NAMALWA (cell line): ENCODE measurements at regions not wholly inside any gene's neighbourhood (a gene's known extent, or its start where the extent isn't known, plus 50 kb on each side); places are given as distances from the start of the nearest gene placed in this dataset.
A peak's percentile ranks its signal among the peaks of the same experiment; 100 is the strongest.
"Not testable (repeated sequence)": the region's sequence is repeated elsewhere in the genome, so short reads cannot be mapped to it uniquely, and the experiment has no call there.

Experiments
- DNase-seq: peaks from one replicate; pipeline ENCODE4 v3.0.0-alpha.2; 2015; ENCODE audit warnings: low spot score

- DNase-seq: peak; percentile 11
Measured at GRCh38 chr3:174540116-174540908, 318.8 kb upstream of the NAALADL2 start.

GRCh38 chr3:174541708-174542315, 317.3 kb upstream of the NAALADL2 start:
- DNase-seq: no peak

DNA sequence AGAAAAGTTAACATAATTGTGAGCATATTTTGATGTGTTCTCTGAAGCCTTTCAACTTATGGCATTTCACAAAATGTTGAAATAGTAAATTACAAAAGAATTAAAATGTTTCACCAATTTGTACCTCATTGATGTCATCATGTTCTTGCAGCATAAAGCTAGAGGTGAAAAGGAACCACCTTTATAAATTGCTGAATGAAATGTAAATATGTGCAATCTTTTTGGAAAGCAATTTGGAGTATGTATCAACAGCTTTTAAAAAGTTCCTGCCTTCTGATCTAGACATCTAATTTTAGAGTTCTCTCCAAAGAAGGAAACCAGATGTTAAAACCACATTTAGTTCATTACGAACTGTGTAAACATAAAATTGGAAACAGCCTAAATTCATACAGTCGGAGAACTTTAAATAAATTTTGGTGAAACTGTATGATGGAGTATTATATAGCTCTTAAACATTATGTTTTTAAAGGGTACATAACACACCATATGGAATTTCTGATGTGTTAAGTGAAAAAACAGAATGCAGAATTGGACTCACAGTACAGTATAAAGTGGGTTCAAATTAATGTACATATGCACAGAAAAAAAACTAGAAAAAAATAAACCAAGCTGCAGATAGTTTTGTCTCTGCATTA, 311.2 kb upstream of the NAALADL2 start:
- no peak for DNase-seq

DNA sequence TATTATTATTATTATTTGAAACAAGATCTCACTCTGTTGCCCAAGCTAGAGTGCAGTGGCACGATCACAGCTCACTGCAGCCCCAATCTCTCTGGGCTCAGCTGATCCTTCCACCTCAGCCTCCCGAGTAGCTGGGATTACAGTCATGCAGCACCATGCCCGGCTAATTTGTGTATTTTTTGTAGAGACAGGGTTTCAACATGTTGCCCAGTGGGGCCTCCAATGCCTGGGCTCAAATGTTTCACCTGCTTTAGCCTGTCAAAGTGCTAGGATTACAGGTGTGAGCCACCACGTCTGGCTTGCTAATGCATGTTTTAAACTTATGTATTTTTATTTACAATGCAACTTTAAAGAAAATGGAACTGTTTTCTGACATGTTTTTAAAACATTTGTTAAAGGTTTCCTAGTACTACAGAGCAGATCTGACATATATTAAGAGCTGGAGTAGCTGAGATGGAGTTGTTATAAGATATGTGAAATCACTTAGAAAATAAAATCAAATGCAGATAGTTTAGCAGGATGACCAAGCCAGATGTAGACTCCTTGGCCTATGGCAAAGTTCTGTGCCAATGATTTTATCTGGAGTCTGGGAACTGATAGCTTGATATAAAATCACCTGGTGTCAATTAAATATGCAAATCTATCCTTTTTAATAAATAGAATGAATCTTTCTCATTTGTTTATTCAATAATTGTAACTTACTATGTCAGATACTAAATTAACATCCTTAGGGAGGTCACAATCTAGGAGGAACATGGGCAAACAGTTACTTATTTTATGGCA, 310.1 kb upstream of the NAALADL2 start:
- no peak for DNase-seq

DNA sequence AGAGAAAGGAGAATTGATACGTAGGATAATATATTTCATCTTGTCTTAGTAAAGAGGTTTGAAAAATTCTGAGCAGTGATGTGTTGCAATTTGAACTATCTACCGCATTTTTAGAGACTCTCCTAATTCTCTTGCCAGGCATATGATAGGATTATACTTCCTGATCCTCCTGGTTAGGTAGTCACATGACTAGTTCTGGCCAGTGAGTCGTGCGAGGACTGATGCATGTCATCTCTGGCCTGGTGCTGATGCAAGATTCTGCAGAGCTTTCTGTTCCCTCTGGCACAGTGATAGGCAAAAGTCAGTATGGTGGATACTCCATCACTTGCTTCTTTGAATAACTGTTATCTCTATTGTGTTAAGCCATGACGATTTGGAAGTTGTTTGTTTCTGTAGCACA, 277.6 kb upstream of the NAALADL2 start:
- DNase-seq: no peak

- no peak for DNase-seq
Measured at GRCh38 chr3:174583396-174583795, 275.7 kb upstream of the NAALADL2 start.

DNA sequence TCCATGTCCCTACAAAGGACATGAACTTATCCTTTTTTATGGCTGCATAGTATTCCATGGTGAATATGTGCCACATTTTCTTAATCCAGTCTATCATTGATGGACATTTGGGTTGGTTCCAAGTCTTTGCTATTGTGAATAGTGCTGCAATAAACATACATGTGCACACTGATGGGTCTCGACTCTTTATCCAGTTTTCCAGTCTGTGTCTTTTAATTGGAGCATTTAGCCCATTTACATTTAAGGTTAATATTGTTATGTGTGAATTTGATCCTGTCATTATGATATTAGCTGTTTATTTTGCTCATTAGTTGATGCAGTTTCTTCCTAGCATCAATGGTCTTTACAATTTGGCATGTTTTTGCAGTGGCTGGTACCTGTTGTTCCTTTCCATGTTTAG, 272.0 kb upstream of the NAALADL2 start:
- DNase-seq: not testable (repeated sequence)

DNA sequence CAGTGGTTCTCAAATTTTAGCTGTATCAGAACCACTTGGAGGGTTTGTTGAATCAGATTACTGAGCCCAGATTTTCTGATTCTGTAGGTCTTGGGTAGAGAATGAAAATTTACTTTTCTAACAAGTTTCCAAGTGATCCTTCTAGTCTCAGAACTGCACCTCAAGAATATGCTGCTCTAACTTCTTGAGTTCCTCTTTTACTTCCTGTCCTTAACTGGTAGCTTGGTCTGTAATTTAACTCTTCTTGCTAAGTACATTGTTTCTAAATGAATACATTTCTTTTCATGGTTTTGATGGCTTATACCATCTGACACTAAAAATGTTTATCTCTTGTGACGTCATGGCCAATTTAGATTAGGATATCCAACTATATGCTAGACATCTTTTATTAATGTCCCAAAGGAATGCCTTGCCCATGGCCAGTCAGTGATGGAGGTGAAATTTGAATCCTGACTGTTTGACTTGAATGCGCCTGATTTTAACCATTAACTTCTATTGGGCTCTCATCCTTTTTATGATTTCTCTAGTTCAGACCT, 262.6 kb upstream of the NAALADL2 start:
- DNase-seq: no peak

GRCh38 chr3:174598885-174599439, 260.2 kb upstream of the NAALADL2 start:
- DNase-seq: no peak

GRCh38 chr3:174613173-174613572, 246.0 kb upstream of the NAALADL2 start:
- no peak for DNase-seq

DNA sequence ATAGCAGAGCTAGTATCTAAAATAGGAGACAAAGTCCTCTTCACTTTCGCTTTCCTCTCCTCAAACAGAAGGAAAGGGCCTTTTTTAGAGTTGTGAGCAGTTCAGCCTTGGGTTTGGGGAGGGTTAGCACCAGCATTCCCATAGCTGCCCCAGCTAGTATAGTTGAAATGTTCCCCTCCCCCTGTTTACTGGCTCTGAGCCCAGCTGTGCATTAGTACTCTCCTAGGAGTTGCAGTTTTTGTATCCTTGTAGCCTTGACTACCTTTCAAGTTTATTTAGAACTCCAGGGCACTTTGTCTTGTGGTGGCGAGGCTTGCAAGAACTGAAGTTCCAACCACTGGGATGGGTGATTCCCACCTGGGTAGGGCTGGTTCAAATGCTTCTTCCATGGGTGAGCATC, 245.1 kb upstream of the NAALADL2 start:
- no peak for DNase-seq

DNA sequence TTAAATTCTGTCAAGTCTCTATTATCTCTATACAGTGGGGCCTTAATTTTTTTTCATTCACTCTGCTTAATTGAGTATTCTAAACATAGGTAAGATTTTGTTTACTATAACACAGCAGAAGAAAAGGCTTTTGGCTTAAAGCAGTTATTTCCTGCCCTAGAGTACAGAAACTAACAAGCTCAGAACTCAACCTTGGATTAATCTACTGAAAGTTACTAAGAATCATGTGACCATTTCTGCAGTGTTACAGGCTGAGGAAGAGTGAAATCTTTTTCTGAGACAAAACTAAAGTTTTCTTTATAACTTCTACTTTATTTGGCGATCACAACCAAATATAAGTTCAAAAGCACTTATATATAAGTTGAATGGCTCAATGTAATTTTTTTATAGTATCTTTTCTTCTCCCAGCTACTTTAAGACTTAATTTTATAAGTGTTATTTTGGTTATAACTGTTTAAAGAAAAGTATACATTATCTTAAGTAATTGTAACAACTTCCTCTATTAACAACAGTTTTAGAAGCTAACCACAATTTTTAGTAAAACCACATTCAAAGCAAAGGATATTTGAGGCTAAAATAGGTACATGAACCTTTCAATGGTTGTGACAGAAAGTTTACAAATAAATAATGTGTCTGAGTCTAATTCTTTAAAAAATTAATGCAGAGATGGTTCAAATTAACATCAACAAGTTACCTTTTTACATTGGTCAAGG, 240.6 kb upstream of the NAALADL2 start:
- no peak for DNase-seq

DNA sequence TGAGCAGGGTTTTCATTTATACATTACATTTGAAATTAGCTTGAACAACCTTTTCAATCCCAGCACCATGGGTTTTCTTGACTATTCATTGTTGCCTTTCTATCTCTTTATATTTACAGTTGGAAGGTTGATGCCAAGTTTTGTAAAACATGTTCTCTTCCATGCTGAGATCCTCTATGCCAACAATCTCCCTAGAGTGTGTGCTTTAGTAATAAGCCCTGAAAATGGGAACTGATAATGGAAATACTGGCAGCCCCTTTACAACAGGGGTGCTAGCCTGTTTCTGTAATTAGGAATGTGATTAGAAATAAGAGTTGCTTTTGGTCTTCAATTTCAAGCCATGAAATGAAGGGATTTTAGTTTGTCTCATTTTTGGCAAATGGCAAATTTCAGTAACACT, 239.9 kb upstream of the NAALADL2 start:
- DNase-seq: no peak

- DNase-seq: peak; percentile 32
Measured at GRCh38 chr3:174620138-174620537, 239.0 kb upstream of the NAALADL2 start.

DNA sequence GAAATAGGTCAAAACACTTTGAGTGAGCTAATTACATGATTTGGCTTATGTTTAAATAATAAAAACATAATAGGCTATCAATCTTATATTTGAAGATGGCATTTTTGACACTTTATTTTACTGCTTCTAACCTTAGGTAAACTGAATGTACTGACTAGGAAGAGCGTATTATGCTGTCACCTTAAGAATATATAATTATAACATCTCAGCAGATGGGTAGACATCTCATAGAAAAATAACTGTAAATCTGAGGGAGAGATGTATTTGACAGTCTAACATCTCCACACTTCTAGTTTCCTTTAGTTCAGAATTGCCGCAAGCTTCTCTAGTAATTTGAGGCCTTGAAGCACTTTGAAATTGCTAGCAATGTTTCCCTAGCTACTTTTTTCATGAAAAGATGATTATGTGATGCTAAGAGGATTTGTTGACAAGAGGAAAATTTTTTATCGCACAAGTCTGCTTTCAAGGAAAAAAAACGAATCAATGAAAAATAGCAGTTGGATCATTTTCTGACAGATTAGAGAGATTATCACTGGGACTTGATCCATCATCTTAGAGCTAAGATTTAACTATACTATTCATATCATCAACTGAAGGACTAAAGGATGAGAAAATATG, 238.2 kb upstream of the NAALADL2 start:
- no peak for DNase-seq

- no peak for DNase-seq
Measured at GRCh38 chr3:174633342-174633741, 225.8 kb upstream of the NAALADL2 start.

GRCh38 chr3:174636451-174636850, 222.7 kb upstream of the NAALADL2 start:
- DNase-seq: no peak

DNA sequence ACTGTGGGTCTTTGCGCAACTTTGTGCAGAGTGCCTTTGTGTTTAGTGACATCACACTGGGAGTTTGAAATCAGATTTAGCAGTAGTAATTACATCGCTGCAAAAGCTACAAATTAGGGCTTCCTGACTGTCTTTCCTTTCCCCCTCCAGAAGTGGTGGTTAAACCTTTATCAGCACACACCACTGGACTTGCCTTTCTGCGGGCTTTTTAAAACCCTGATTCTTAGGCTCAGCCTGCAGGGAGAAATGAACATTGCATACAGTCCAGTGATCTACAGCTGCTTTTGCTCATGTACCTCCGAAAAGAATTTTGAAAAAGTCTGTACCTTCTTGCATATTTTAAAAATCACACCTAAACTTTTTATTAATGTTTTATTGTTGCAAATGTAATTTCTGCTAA, 219.7 kb upstream of the NAALADL2 start:
- DNase-seq: no peak

DNA sequence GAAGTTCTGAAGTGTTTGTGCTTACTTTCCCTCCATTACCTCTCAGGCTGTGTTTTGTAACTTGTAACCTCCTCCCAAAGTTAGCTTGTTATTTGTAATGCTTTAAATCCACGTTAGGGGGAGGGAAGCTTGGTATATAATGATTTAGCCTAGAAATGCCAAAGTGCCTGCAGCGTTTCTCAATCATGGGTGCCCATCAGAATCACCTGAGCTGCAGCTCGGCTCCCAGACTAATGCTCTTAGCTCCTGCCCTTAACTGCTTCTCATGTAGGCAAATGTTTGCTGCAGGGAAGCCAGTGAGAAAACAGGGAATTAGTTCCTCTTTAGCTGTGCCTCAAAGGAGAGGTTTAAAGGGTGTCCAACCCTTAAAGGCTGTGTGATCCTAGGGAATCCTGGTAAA, 219.2 kb upstream of the NAALADL2 start:
- no peak for DNase-seq

GRCh38 chr3:174640932-174641331, 218.2 kb upstream of the NAALADL2 start:
- no peak for DNase-seq

- no peak for DNase-seq
Measured at GRCh38 chr3:174644287-174644686, 214.8 kb upstream of the NAALADL2 start.
